ENCODE measurements at regions not wholly inside any gene's neighbourhood (a gene's known extent, or its start where the extent isn't known, plus 50 kb on each side); places are given as distances from the start of the nearest gene placed in this dataset.

GRCh38 chr13:73268306-73268705 is 209.5 kb downstream of the KLF5 start:
- DNase-seq = no peak

- DNase-seq = no peak
Measured at GRCh38 chr13:73266640-73267180, 207.9 kb downstream of the KLF5 start.

- DNase-seq = no peak
Measured at GRCh38 chr13:73262862-73263627, 204.2 kb downstream of the KLF5 start.

DNA sequence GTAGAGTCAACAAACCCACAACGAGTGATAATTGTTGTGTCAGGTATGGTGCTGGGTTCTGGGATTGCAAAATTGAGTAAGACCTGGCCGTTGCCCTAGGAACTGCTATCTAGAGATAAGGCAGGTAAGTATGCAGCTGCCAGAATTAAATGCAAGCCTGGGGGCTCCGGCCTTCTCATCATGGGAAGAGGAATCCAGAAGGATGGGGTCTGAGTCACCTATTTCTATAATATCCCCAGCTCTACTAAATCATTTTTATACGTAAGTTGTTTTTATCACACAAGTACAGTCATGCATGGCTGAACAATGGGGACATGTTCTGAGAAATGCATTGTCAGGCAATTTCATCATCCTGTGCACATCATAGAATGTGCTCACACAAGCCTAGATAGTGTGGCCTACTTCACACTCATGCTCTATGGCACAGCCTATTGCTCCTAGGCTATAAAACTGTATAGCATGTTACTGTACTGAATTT is 203.0 kb downstream of the KLF5 start:
- no peak for DNase-seq

DNA sequence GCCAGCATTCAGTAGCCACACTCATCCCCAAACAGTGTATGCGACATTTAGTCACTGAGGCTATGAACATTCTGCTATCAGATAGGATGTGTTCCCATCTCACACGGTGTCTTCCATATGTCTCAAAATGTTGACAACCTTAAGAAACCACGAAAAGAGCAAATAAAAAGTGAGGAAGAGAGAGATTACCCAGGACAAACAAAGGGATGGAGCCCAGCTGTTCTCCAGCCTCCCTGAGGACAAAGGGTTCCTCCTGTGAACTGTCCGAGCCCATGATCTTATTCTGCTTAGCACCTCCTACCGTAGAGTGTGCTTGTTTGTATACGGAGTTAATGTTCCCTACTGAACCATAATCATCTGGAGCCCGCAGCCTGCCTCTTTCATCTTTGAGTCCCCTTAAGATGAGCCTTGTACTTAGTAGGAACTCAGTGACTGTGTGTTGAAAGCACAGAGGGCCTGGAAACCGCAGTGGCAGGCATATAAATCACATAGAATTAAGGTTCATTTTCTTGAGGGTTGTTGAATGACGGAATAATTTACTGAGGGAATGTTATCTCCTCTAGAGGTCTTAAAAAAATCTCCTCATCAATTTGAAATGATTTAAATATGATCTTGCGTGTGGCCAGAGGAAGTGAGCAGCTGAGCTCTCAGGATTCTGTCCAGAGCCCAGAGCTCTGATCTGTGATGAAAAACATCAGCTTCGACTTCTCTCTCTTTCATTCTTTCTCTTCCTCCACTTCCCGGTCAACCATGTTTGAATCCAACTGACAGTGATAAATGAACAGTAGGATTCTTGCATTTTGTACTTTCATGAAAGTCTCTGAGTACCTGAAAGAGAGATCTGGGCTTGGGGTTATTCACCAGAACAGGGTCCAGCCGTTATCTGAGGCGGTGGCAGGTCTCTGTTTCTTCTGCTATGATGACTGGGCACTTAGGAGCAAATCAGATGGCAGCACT is 200.5 kb downstream of the KLF5 start:
- no peak for DNase-seq

DNA sequence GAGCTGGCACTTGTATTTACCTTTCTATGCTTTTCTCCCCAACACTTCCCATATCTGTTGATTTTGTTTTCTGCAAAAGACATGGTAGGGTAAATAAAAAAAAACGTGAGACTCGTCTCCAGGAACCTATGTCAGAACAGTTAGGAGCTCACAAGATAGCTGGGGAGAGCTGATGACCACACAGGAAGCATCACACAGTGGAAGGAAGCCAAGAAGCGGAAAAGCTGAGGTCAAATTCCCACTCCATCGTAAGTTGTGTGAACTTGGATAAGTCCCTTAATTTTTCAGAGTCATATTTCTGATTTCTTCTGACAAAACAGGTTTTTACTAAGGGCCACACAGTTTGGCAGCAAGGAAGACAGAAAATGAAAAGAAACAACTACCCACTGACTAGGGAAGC is 199.6 kb downstream of the KLF5 start:
- DNase-seq = no peak

DNA sequence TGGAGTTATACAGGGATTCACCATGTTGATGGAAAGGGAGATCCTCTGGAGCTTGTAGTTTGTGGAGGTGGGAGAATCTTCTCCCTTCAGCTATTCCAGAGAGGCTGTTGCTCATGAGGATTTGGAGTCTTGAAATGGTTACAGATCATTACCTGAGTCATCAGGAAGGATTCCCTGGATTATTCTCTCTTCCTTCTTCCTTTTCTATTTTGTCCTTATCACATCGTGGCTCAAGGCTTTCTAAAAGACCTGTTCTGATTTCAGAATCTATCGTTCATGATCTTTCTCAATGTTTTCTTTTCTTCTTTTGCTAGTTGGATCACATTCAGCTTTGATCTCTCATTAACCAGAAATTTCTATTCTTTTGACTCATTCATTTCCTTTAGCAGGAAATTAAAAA is 196.0 kb downstream of the KLF5 start:
- no peak for DNase-seq

- DNase-seq = no peak
Measured at GRCh38 chr13:73251626-73252265, 192.9 kb downstream of the KLF5 start.

DNA sequence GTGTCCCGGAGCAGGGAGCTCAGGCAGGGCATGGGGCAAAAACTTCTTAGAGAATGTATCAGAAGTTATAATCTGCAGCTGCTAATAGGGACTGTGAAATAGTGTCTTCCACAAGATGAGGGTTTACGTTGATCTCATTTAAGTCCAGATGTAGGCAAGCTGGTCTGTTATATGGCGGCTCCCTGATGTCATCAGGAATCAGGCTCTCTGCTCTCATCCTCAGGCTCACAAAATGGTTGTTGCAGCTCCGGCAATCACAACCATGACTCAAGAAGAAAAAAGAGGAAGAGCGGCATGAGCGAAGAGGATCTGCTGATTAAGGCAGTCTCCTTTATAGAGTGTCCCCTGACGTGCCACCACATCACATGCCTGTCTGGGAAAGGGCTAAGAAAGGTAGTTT is 191.3 kb downstream of the KLF5 start:
- no peak for DNase-seq

GRCh38 chr13:73248711-73249580 is 190.1 kb downstream of the KLF5 start:
- no peak for DNase-seq

GRCh38 chr13:73248154-73248553 is 189.3 kb downstream of the KLF5 start:
- DNase-seq = no peak

DNA sequence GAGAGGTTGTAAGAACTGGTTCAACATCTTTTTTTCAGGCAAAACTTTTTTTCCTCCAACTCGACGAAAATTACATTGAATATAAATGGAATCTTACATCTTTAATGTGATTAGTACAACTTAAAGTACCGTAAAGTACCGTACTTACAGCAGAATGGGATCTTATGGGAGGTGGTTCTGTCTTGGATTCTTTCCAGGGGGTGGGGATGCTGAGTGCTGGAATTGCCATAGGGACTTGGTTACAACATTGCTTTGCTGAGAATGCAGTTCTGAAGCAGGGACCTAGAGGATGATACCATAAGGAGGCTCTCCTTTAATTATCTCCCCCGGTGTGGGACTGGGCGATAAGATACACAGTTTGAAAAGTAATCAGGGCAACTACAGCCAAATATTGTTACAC is 186.4 kb downstream of the KLF5 start:
- no peak for DNase-seq

- DNase-seq = no peak
Measured at GRCh38 chr13:73244467-73244866, 185.7 kb downstream of the KLF5 start.

DNA sequence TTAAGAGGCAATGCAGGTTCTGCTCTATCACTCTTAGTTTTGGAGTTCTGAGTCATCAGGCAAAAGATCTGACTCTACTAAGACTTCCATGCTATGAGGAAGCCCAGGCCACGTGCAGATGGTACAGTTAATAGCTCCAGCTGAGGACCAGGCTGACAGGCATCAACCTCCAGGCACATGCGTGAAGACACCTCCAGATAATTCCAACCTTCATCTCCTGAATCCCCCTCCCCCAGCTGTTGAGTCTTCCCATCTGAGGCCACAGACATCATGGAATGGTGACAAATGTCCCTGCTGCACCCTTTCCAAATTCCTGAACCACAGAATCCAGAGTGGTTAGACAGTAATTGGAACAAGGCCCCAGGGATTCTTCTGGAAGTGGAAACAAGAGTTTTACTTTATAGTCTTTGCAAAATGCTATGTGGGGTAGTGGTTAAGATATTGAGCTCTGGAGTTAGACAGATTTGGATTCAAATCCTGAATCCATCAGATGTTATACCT is 183.8 kb downstream of the KLF5 start:
- no peak for DNase-seq

DNA sequence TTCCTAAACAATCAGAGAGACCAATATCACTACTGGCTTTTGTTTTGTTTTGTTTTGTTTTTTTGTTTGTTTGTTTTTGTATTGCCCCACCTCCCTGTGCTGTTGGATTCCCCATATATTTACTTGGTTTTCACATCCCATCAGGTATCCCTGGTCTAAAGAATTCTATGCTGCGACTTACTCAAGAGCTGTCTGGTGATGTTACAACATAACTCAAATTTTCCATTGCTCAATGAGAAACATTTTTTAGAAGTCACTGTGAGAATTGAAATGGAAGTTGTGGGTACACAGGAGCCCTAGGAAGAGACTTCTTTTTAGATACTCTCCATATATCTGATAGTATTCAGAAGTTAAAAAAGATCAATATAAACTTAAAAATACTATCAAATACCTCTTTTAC is 181.4 kb downstream of the KLF5 start:
- DNase-seq = no peak

DNA sequence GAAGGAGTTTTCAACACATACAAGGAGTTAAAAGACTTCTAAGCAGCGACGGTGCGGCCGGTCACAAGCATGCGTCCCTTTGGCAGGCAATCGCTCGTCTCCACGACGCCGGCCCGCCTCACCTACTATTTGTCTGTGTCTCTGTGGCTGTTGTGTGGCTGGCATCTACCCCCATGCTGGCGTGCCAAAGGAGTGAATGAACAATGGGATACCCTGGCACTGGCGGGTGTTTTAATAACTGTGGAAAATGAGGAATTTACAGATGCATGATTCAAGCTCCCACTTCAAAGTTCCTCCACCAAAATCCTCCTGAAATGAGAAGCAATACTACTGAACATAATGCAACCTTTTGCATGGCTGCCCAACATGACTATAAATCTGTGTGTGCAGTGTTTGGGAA is 176.6 kb downstream of the KLF5 start:
- DNase-seq = no peak

GRCh38 chr13:73231471-73231870 is 172.7 kb downstream of the KLF5 start:
- no peak for DNase-seq

GRCh38 chr13:73230716-73231115 is 171.9 kb downstream of the KLF5 start:
- DNase-seq = no peak

DNA sequence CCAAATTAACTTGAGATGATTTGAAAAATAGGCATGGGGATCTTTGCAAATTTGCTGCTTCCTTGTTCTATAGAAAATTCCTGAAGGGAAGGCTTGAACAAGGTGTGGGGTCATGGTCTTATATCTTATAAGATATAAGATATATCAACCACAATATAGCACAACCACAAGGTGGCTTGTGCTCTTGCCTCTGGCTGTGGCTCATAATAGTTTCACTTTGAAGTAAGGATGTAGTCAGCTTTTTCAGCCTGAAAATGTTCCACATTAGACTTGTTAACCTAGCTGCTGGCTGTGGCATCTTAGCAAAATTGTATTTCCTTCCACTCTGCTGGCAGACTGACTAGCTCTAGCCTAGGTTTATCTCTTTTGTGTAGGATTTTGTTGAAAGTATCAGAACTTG is 169.7 kb downstream of the KLF5 start:
- no peak for DNase-seq

DNA sequence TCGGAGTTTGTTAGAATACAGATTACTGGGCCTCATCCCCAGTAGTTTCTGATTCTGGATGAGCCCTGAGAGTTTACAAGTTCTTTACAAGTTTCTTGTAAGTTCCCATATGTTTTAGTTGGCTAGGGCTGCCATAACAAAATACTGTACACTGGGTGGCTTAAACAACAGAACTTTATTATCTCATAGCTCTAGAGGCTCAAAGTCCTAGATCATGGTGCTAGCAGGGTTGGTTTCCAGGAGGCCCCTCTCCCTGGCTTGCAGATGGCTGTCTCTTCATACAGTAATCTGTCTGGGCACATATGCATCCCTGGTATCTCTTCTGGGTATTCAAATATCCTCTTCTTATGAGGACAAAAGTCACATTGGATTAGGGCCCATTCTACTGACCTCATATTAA is 167.2 kb downstream of the KLF5 start:
- no peak for DNase-seq

GRCh38 chr13:73224703-73225102 is 165.9 kb downstream of the KLF5 start:
- no peak for DNase-seq

DNA sequence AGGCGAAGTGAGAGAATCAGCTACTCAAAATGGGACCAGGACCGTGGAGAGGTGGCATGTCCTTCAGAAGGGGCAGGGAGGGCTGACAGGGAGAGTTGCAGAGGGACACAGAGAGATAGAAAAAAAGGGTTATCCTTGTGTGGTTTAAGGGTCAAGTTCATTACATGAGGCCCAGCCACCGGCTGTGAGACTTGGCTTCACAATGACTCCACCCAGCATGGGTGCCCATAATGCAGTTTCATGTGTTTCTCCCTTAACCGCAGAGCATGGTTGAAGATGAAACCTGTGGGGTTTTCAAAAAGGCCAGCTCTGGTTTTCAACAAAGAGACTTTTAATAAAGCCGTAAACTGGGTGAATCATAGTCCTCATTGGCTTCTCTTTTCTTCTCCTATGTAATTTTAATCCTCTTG is 164.6 kb downstream of the KLF5 start:
- DNase-seq = no peak
